HepG2 (cell line): ENCODE measurements at regions not wholly inside any gene's neighbourhood (a gene's known extent, or its start where the extent isn't known, plus 50 kb on each side); places are given as distances from the start of the nearest gene placed in this dataset.

Source experiments
- ATAC-seq: fragments of 200-7000 bp; cut with Tn5 transposase; 3 replicates; pipeline ENCODE4 v1.9.1; 2020; ENCODE audit warnings: mild to moderate bottlenecking, moderate library complexity
- BruUV-seq: library from RNA; stranded (reverse); fragments of 400-500 nt; replicated peaks from 2 replicates; lab custom pipeline; 2021; lab: Mats Ljungman, UMichigan
- CTCF ChIA-PET: fragments of 300-600 bp; formaldehyde crosslinking; extraction: SDS; loops from one replicate; lab custom pipeline; 2021; ENCODE audit warnings: low total read pairs, inconsistent platforms, low intra/inter-chr PET ratio; lab: Yijun Ruan, JAX
- POLR2A ChIA-PET: fragments of 350-600 bp; sonication (Branson Sonifier 250); formaldehyde crosslinking; loops from one replicate; lab custom pipeline; 2020; ENCODE audit warnings: antibody characterized with exemption, inconsistent platforms; lab: Yijun Ruan, JAX
- DNase-seq: peaks from one replicate; pipeline ENCODE4 v3.0.0-alpha.2; 2015; ENCODE audit warnings: low spot score
- FAIRE-seq: peaks from 3 replicates; lab custom pipeline; 2011; peaks lifted over from hg19 to GRCh38; lab: Jason Lieb, UNC
- H2AFZ ChIP-seq: one replicate; pipeline ENCODE4 v1.6.1; 2011; ENCODE audit warnings: low read length, inconsistent platforms
- H3K27ac ChIP-seq: fragments of 300-600 bp; 3 replicates; pipeline ENCODE4 v1.8.0; 2011; ENCODE audit warnings: mixed run types, mild to moderate bottlenecking, mixed read lengths, low read length, inconsistent platforms; ENCODE audit not compliant: insufficient read depth; ENCODE audit errors: extremely low read length
- H3K27me3 ChIP-seq, 2 experiments: fragments of 200-600 bp in 1 of 2; 2 replicates in 1 of 2; 3 replicates in 1 of 2; pipeline versions ENCODE4 v1.6.0 to v1.8.0; 2011; ENCODE audit warnings: low read length in 2 of 2, mild to moderate bottlenecking in 2 of 2, moderate library complexity in 2 of 2, inconsistent platforms in 1 of 2; ENCODE audit not compliant: insufficient read depth in 2 of 2, control insufficient read depth in 1 of 2
- H3K36me3 ChIP-seq, 2 experiments: fragments of 200-600 bp in 1 of 2; replicated peaks in 1 of 2; 2 replicates in 1 of 2; 3 replicates in 1 of 2; pipeline versions ENCODE4 v1.5.1 to v1.8.0; 2011; ENCODE audit warnings: low read length in 2 of 2, inconsistent platforms in 1 of 2; ENCODE audit not compliant: insufficient read depth in 2 of 2, control insufficient read depth in 1 of 2
- H3K4me1 ChIP-seq: 2 replicates; pipeline ENCODE4 v1.5.1; 2012; ENCODE audit warnings: low read length, inconsistent platforms; ENCODE audit not compliant: insufficient read depth
- H3K4me2 ChIP-seq: 2 replicates; pipeline ENCODE4 v1.6.0; 2011; ENCODE audit warnings: low read depth, low read length, inconsistent platforms
- H3K4me3 ChIP-seq, 3 experiments: fragments of 200-600 bp in 1 of 3; sonication (generic), shearing (Covaris generic) in 1 of 3; replicated peaks in 1 of 3; 2 replicates each; pipeline ENCODE4 v1.5.1; 2011 to 2016; ENCODE audit warnings: low read length in 3 of 3, inconsistent platforms in 2 of 3, low read depth in 2 of 3, mild to moderate bottlenecking in 2 of 3, control low read depth in 1 of 3, mixed read lengths in 1 of 3; ENCODE audit not compliant: insufficient read depth in 1 of 3
- H3K79me2 ChIP-seq: one replicate; pipeline ENCODE4 v1.6.1; 2011; ENCODE audit warnings: low read length, inconsistent platforms; ENCODE audit not compliant: insufficient read depth
- H3K9ac ChIP-seq: 2 replicates; pipeline ENCODE4 v1.6.0; 2011; ENCODE audit warnings: mild to moderate bottlenecking, low read depth, low read length, inconsistent platforms; ENCODE audit not compliant: insufficient read depth
- H3K9me3 ChIP-seq: 2 replicates; pipeline ENCODE4 v1.5.1; 2012; ENCODE audit warnings: mild to moderate bottlenecking, low read length
- H4K20me1 ChIP-seq: 2 replicates; pipeline ENCODE4 v1.6.0; 2011; ENCODE audit warnings: inconsistent platforms, mild to moderate bottlenecking, low read length, moderate library complexity; ENCODE audit not compliant: insufficient read depth
- ATF7 ChIP-seq, 2 experiments: fragments of 450-650 bp in 1 of 2; sonication (generic) in 1 of 2; formaldehyde crosslinking in 1 of 2; IDR thresholded peaks; 2 replicates each; pipeline versions ENCODE4 v1.4.0 to v1.6.1; 2016 to 2020; ENCODE audit warnings: antibody characterized with exemption in 1 of 2, mild to moderate bottlenecking in 1 of 2, missing genetic modification reagents in 1 of 2
- IKZF4 ChIP-seq: sonication (generic); formaldehyde crosslinking; IDR thresholded peaks from 2 replicates; pipeline ENCODE4 v1.5.1; 2020; ENCODE audit warnings: borderline replicate concordance, mild to moderate bottlenecking, low read depth, missing genetic modification reagents; ENCODE audit errors: not compliant biosample characterization
- REPIN1 ChIP-seq: sonication (generic); formaldehyde crosslinking; IDR thresholded peaks from 2 replicates; pipeline ENCODE4 v1.8.0; 2022; ENCODE audit warnings: missing genetic modification reagents, low read depth, mild to moderate bottlenecking, borderline replicate concordance
- TFAP4 ChIP-seq: sonication (generic); IDR thresholded peaks from 2 replicates; pipeline ENCODE4 v1.6.1; 2016; ENCODE audit warnings: low read depth, borderline replicate concordance
- ZNF256 ChIP-seq: sonication (generic); formaldehyde crosslinking; conservative IDR thresholded peaks from 2 replicates; pipeline ENCODE4 v1.4.0; 2020; ENCODE audit warnings: missing genetic modification reagents
- ZNF296 ChIP-seq: sonication (generic); formaldehyde crosslinking; conservative IDR thresholded peaks from 2 replicates; pipeline ENCODE4 v1.5.0; 2020; ENCODE audit warnings: mild to moderate bottlenecking, missing genetic modification reagents
- ZNF350 ChIP-seq: sonication (generic); formaldehyde crosslinking; IDR thresholded peaks from 2 replicates; pipeline ENCODE4 v1.4.0; 2020; ENCODE audit warnings: mild to moderate bottlenecking, low read depth, missing genetic modification reagents, borderline replicate concordance
- ZNF777 ChIP-seq: sonication (generic); formaldehyde crosslinking; IDR thresholded peaks from 2 replicates; pipeline ENCODE4 v1.4.0; 2020; ENCODE audit warnings: missing genetic modification reagents
- WGBS: methylation state at CpG from one replicate; pipeline ENCODE4 v1.1.6; 2017; ENCODE audit warnings: low lambda C conversion rate; 5-methylcytosine and 5-hydroxymethylcytosine counted together
- in situ Hi-C: cut with HindIII; loops from 2 replicates; pipeline ENCODE4 v1.10.0; 2017; ENCODE audit warnings: low pct_unique_long_range_greater_than_20kb; ENCODE audit not compliant: extremely low pct_ligation_motif_present
- intact Hi-C: fragments of 100-400 bp; cut with micrococcal nuclease; formaldehyde crosslinking; loops from one replicate; pipeline ENCODE4 v1.10.0; 2022; ENCODE audit not compliant: unreplicated experiment
- TF ChIP-seq, protein P1 (sequence below): fragments of 450-650 bp; IDR thresholded peaks from 2 replicates; pipeline ENCODE4 v1.6.1; 2016
- TF ChIP-seq, protein P2 (sequence below): sonication (generic); formaldehyde crosslinking; IDR thresholded peaks from 2 replicates; pipeline ENCODE4 v1.4.0; 2020; ENCODE audit warnings: missing genetic modification reagents, borderline replicate concordance

DNA sequence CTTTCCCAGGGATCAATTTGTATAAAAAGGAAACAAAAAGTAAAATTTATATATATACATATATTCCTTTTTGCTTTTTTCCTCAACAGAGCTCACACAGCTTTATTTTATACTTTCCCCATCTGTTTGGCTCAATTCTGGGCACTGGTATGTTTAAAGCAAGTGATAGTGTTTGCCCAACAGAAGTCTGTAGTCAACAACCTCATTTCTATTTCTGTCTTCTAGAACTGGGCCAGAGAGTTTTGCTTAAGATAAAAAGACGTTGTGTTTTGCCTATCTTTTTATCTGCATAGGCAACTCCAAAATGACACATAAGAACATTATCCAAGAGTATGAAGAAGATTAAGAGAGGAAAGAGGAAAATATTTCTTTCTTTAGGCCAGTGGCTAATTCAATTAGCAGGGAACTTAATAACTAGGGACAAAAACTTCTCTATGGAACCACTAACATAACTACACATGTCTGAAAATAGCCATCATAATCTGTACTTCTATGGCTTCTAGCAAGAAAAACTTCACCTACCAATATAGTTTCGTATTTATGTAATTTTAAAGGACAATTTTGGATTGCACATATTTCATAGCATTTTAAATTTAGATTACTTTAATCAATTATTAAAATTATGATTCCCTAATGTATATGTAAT, 1300.5 kb downstream of the ARAP2 start (continued):
- no peak for TF ChIP-seq ATF7 (IDR thresholded peaks at IDR 0.05)
- no peak for TF ChIP-seq ATF7 (CRISPR knock-in tag; IDR thresholded peaks at IDR 0.05)
- no peak for TF ChIP-seq IKZF4 (CRISPR knock-in tag)
- TF ChIP-seq TFAP4: no peak

DNA sequence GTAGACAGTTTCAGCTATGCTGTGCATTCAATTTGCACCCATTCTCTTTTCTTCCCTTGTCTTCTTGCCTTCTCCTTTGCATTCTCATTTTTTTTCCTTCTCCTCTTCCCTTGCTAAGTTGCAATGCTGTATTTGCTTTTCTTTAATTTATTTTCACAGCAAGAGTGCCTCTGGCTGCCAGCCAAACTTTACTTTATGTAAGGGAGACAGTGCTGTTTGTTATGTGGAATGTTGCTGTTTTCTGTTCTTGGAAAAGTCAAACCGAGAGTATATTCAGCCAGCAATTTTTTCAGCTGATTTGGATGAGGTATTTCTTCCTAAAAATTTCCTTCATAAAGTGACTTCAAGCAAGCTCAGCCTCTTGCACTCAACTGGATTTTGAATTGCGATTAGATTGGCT, 1293.4 kb downstream of the ARAP2 start:
- FAIRE-seq: no peak

More for the DNA sequence above, 1293.4 kb downstream of the ARAP2 start:
- no peaks in the 10 kb centered on the region for H3K79me2 ChIP-seq
- in situ Hi-C loops: no loop called here
- H2AFZ ChIP-seq: no peak overlapping the region
- H3K9me3 ChIP-seq: no peaks in the 10 kb centered on the region
- no peak overlapping the region for H3K4me2 ChIP-seq
- no peak for TF ChIP-seq ZNF350
- TF ChIP-seq ZNF256 (CRISPR knock-in tag): no peak
- no peak for TF ChIP-seq REPIN1 (CRISPR knock-in tag)
- TF ChIP-seq, protein P1, sequence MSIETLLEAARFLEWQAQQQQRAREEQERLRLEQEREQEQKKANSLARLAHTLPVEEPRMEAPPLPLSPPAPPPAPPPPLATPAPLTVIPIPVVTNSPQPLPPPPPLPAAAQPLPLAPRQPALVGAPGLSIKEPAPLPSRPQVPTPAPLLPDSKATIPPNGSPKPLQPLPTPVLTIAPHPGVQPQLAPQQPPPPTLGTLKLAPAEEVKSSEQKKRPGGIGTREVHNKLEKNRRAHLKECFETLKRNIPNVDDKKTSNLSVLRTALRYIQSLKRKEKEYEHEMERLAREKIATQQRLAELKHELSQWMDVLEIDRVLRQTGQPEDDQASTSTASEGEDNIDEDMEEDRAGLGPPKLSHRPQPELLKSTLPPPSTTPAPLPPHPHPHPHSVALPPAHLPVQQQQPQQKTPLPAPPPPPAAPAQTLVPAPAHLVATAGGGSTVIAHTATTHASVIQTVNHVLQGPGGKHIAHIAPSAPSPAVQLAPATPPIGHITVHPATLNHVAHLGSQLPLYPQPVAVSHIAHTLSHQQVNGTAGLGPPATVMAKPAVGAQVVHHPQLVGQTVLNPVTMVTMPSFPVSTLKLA: no peak
- no peak for TF ChIP-seq ZNF777 (CRISPR knock-in tag)
- TF ChIP-seq, protein P2, sequence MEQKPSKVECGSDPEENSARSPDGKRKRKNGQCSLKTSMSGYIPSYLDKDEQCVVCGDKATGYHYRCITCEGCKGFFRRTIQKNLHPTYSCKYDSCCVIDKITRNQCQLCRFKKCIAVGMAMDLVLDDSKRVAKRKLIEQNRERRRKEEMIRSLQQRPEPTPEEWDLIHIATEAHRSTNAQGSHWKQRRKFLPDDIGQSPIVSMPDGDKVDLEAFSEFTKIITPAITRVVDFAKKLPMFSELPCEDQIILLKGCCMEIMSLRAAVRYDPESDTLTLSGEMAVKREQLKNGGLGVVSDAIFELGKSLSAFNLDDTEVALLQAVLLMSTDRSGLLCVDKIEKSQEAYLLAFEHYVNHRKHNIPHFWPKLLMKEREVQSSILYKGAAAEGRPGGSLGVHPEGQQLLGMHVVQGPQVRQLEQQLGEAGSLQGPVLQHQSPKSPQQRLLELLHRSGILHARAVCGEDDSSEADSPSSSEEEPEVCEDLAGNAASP (CRISPR knock-in tag): no peak
- no peak for TF ChIP-seq ZNF296 (CRISPR knock-in tag)
- no peaks in the 10 kb centered on the region for H3K36me3 ChIP-seq
- H3K9ac ChIP-seq: no peak overlapping the region
- ATAC-seq: no peak
- no peak overlapping the region for H3K27ac ChIP-seq
- H3K27me3 ChIP-seq: no peaks in the 10 kb centered on the region
- intact Hi-C loops: loop anchor here (10.0 kb wide), 1 partner anchor 984 kb away; no protein-coding TSS in a partner anchor
- no peak overlapping the region for H3K4me3 ChIP-seq
- no peak for DNase-seq
- POLR2A ChIA-PET: no interaction called here
- CTCF ChIA-PET: no interaction called here
- no peaks in the 10 kb centered on the region for H4K20me1 ChIP-seq
- no TSS peak for BruUV-seq
- 0% methylated on average over 2 of the region's 2 CpGs for WGBS
- no peaks in the 10 kb centered on the region for H3K4me1 ChIP-seq
